ENCODE measurements at regions not wholly inside any gene's neighbourhood (a gene's known extent, or its start where the extent isn't known, plus 50 kb on each side); places are given as distances from the start of the nearest gene placed in this dataset.

- no peak overlapping the region for H3K4me3 ChIP-seq (ENCODE audit: low read depth, low read length)
- TF ChIP-seq CTCF (IDR thresholded peaks at IDR 0.05; ENCODE audit: low read depth, low read length), result no peak
Measured at GRCh38 chr12:17079251-17079909, 473.4 kb upstream of the LMO3 start.

- TF ChIP-seq CTCF (IDR thresholded peaks at IDR 0.05; ENCODE audit: low read depth, low read length), result no peak
- H3K4me3 ChIP-seq (ENCODE audit: low read depth, low read length), result no peak overlapping the region
Measured at GRCh38 chr12:17077594-17077993, 471.6 kb upstream of the LMO3 start.

- H3K4me3 ChIP-seq (ENCODE audit: low read depth, low read length), result no peak overlapping the region
- no peak for TF ChIP-seq CTCF (IDR thresholded peaks at IDR 0.05; ENCODE audit: low read depth, low read length)
Measured at GRCh38 chr12:17076811-17077210, 470.8 kb upstream of the LMO3 start.

GRCh38 chr12:17076028-17076744 lies 470.2 kb upstream of the LMO3 start:
- no peak for TF ChIP-seq CTCF (IDR thresholded peaks at IDR 0.05; ENCODE audit: low read depth, low read length)

GRCh38 chr12:17064834-17065233 lies 458.9 kb upstream of the LMO3 start:
- H3K4me3 ChIP-seq (ENCODE audit: low read depth, low read length), result no peak overlapping the region
- TF ChIP-seq CTCF (IDR thresholded peaks at IDR 0.05; ENCODE audit: low read depth, low read length), result no peak

More at GRCh38 chr12:17076028-17076744, 470.2 kb upstream of the LMO3 start:
- no peak overlapping the region for H3K4me3 ChIP-seq (ENCODE audit: low read depth, low read length)

- no peak for TF ChIP-seq CTCF (IDR thresholded peaks at IDR 0.05; ENCODE audit: low read depth, low read length)
- no peak overlapping the region for H3K4me3 ChIP-seq (ENCODE audit: low read depth, low read length)
Measured at GRCh38 chr12:17062267-17063036, 456.5 kb upstream of the LMO3 start.

GRCh38 chr12:17060260-17060659 lies 454.3 kb upstream of the LMO3 start:
- no peak overlapping the region for H3K4me3 ChIP-seq (ENCODE audit: low read depth, low read length)
- TF ChIP-seq CTCF (IDR thresholded peaks at IDR 0.05; ENCODE audit: low read depth, low read length), result no peak

All from WI38 (cell line).